ENCODE measurements at regions not wholly inside any gene's neighbourhood (a gene's known extent, or its start where the extent isn't known, plus 50 kb on each side); places are given as distances from the start of the nearest gene placed in this dataset.

GRCh38 chr10:89153971-89154370 lies 53.1 kb downstream of the CH25H start:
- Histone ChIP-seq H3K4me1 (ENCODE audit: insufficient read depth, low read length) (no peaks in the 10 kb centered on the region), H2AFZ (ENCODE audit: low read length) (no peak overlapping the region), H3F3A (ENCODE audit: low read length, unreplicated experiment) (no peaks in the 10 kb centered on the region), H3K9me2 (replicated peaks; ENCODE audit: low read length) (no peaks in the 10 kb centered on the region), H3K9me3 (ENCODE audit: low read length) (no peaks in the 10 kb centered on the region), H3K27ac (ENCODE audit: low read length) (no peak overlapping the region), H3K36me3 (ENCODE audit: low read depth, low read length) (no peaks in the 10 kb centered on the region), H3K4me2 (ENCODE audit: low read length) (no peak overlapping the region), H3K27me3 (ENCODE audit: low read length) (0 out of 2 replicates have a peak, but pooled peaks cover 3% of the 10 kb centered on the region), H3K9ac (ENCODE audit: low read length) (no peak overlapping the region), H3K79me2 (ENCODE audit: low read length) (no peaks in the 10 kb centered on the region), H4K20me1 (ENCODE audit: low read length) (no peaks in the 10 kb centered on the region), H3K4me3 (ENCODE audit: low read length) (no peak overlapping the region)
- intact Hi-C loops (cut with micrococcal nuclease) = no loop called here
- ChIA-PET CTCF (no interaction called here), POLR2A (ENCODE audit: unreplicated experiment) (no interaction called here)
- BruUV-seq (replicated peaks) = no TSS peak
- DNase-seq (no peak), ATAC-seq (no peak)
- no peak for TF ChIP-seq EZH2phosphoT487 (IDR thresholded peaks at IDR 0.05; ENCODE audit: borderline replicate concordance, low read length)
- TF ChIP-seq EZH2 (IDR thresholded peaks at IDR 0.05; ENCODE audit: low read length, unreplicated experiment) = no peak
- no peak for TF ChIP-seq CTCF (conservative IDR thresholded peaks at IDR 0.05; ENCODE audit: low read depth, low read length)

GRCh38 chr10:89153116-89153515 lies 54.0 kb downstream of the CH25H start:
- no peaks in the 10 kb centered on the region for H3K4me1 ChIP-seq (ENCODE audit: insufficient read depth, low read length)
- TF ChIP-seq EZH2phosphoT487 (IDR thresholded peaks at IDR 0.05; ENCODE audit: borderline replicate concordance, low read length) (no peak), EZH2 (IDR thresholded peaks at IDR 0.05; ENCODE audit: low read length, unreplicated experiment) (no peak), CTCF (conservative IDR thresholded peaks at IDR 0.05; ENCODE audit: low read depth, low read length) (no peak)
- H2AFZ ChIP-seq (ENCODE audit: low read length) = no peak overlapping the region
- no TSS peak for BruUV-seq (replicated peaks)
- no peaks in the 10 kb centered on the region for H3K36me3 ChIP-seq (ENCODE audit: low read depth, low read length)
- no peaks in the 10 kb centered on the region for H3F3A ChIP-seq (ENCODE audit: low read length, unreplicated experiment)
- no peaks in the 10 kb centered on the region for H4K20me1 ChIP-seq (ENCODE audit: low read length)
- H3K4me2 ChIP-seq (ENCODE audit: low read length) = no peak overlapping the region
- H3K9me2 ChIP-seq (replicated peaks; ENCODE audit: low read length) = no peaks in the 10 kb centered on the region
- H3K27ac ChIP-seq (ENCODE audit: low read length) = no peak overlapping the region
- ATAC-seq (no peak), DNase-seq (peak; percentile 35)
- intact Hi-C loops (cut with micrococcal nuclease) = no loop called here
- H3K9ac ChIP-seq (ENCODE audit: low read length) = no peak overlapping the region
- H3K79me2 ChIP-seq (ENCODE audit: low read length) = no peaks in the 10 kb centered on the region
- ChIA-PET POLR2A (ENCODE audit: unreplicated experiment) (no interaction called here), CTCF (no interaction called here)
- no peak overlapping the region for H3K4me3 ChIP-seq (ENCODE audit: low read length)
- no peaks in the 10 kb centered on the region for H3K9me3 ChIP-seq (ENCODE audit: low read length)
- H3K27me3 ChIP-seq (ENCODE audit: low read length) = 0 out of 2 replicates have a peak, but pooled peaks cover 3% of the 10 kb centered on the region

GRCh38 chr10:89151857-89152256 lies 55.3 kb downstream of the CH25H start:
- H3K27ac ChIP-seq (ENCODE audit: low read length) = no peak overlapping the region
- TF ChIP-seq EZH2 (IDR thresholded peaks at IDR 0.05; ENCODE audit: low read length, unreplicated experiment) (no peak), EZH2phosphoT487 (IDR thresholded peaks at IDR 0.05; ENCODE audit: borderline replicate concordance, low read length) (no peak), CTCF (conservative IDR thresholded peaks at IDR 0.05; ENCODE audit: low read depth, low read length) (no peak)
- BruUV-seq (replicated peaks) = no TSS peak

More at GRCh38 chr10:89151857-89152256, 55.3 kb downstream of the CH25H start:
- Histone ChIP-seq H3K4me3 (ENCODE audit: low read length) (no peak overlapping the region), H3K4me2 (ENCODE audit: low read length) (no peak overlapping the region), H3K9me3 (ENCODE audit: low read length) (no peaks in the 10 kb centered on the region), H3F3A (ENCODE audit: low read length, unreplicated experiment) (no peaks in the 10 kb centered on the region), H3K9me2 (replicated peaks; ENCODE audit: low read length) (no peaks in the 10 kb centered on the region), H3K9ac (ENCODE audit: low read length) (no peak overlapping the region), H3K36me3 (ENCODE audit: low read depth, low read length) (no peaks in the 10 kb centered on the region), H4K20me1 (ENCODE audit: low read length) (no peaks in the 10 kb centered on the region), H3K4me1 (ENCODE audit: insufficient read depth, low read length) (no peaks in the 10 kb centered on the region), H3K79me2 (ENCODE audit: low read length) (no peaks in the 10 kb centered on the region), H3K27me3 (ENCODE audit: low read length) (0 out of 2 replicates have a peak, but pooled peaks cover 3% of the 10 kb centered on the region), H2AFZ (ENCODE audit: low read length) (no peak overlapping the region)
- intact Hi-C loops (cut with micrococcal nuclease) = no loop called here
- ATAC-seq (no peak), DNase-seq (no peak)
- POLR2A ChIA-PET (ENCODE audit: unreplicated experiment) = no interaction called here
- CTCF ChIA-PET = interaction anchor here (0.6 kb wide), 1 partner anchor 22 kb away, joined by 5 read pairs; no protein-coding TSS in a partner anchor
